ENCODE measurements at regions not wholly inside any gene's neighbourhood (a gene's known extent, or its start where the extent isn't known, plus 50 kb on each side); places are given as distances from the start of the nearest gene placed in this dataset.

DNA sequence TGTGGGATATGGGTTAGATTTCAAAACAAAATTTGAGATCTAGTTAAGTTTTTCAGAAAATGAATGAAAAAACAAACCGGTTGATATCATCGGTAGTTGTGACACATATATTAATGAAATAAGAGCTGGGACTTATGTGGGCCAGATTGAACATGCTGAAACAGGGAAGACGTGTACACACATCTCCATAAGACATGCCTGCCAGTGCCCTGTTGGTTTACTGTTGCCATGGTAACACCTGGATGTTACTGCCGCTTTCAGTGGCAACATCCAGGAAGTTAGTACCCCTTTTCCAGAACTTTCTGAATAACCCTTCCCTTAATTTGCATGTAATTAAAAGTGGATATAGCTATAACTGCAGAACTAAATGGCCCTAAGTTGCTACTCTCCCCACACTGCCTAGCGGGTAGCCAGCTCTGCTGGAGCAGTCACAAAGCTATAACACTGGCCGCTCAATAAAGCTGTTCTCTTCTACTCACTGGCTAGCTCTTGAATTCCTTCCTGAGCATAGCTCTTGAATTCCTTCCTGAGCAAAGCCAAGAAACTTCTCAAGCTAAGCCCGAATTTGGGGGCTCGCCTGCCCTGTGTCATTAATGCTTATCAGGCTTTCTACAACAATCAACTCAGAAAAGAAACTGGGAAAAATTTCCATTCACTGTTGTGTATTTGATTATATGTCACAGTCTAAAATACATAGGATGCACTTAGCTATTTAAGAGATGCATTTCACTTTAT, 776.3 kb upstream of the CDH7 start:
- DNase-seq (ENCODE audit: low spot score) = no peak
- TF ChIP-seq, protein P1, sequence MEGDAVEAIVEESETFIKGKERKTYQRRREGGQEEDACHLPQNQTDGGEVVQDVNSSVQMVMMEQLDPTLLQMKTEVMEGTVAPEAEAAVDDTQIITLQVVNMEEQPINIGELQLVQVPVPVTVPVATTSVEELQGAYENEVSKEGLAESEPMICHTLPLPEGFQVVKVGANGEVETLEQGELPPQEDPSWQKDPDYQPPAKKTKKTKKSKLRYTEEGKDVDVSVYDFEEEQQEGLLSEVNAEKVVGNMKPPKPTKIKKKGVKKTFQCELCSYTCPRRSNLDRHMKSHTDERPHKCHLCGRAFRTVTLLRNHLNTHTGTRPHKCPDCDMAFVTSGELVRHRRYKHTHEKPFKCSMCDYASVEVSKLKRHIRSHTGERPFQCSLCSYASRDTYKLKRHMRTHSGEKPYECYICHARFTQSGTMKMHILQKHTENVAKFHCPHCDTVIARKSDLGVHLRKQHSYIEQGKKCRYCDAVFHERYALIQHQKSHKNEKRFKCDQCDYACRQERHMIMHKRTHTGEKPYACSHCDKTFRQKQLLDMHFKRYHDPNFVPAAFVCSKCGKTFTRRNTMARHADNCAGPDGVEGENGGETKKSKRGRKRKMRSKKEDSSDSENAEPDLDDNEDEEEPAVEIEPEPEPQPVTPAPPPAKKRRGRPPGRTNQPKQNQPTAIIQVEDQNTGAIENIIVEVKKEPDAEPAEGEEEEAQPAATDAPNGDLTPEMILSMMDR (IDR thresholded peaks at IDR 0.05; ENCODE audit: extremely low read depth, missing control alignments) = no peak

DNA sequence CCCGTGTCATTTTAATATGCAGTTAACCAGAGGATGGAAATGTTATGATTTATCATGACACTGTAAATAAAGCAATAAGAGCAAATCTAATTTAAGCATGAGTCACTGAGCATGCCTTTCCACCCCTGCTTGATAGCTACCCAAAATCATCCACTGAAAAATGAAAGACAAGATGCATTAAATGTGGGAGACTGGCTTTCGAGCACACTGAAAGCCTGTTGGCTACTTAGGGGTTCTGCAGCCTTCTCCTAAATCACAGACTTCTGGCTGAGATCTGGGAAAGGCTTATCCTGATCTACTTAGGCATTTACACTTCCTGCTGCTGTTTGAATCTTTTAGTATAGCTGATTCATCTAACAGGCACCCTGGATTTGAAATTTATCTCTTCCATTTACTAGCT, 778.3 kb upstream of the CDH7 start:
- TF ChIP-seq, protein P1 (IDR thresholded peaks at IDR 0.05; ENCODE audit: extremely low read depth, missing control alignments) = no peak
- DNase-seq (ENCODE audit: low spot score) = no peak

DNA sequence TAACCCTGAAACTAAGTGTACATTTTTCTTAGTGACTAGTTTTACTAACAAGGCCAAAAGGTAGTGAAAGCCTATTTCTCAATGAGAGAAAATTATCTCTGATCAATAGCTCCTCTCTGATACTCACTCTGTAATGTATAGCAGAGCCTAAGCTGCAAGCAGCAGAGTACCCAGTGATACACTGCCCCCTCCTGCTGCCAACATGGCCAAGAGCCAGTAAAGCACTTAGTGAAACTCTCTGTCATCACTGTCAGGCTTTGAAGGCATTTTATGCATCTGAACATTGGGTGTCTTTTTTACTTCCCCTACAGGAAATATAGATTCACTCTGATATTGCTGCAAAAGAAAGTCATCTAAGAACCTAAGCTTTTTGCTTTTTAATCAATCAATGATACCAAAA, 784.1 kb upstream of the CDH7 start:
- TF ChIP-seq, protein P1 (IDR thresholded peaks at IDR 0.05; ENCODE audit: extremely low read depth, missing control alignments) = no peak
- no peak for DNase-seq (ENCODE audit: low spot score)

DNA sequence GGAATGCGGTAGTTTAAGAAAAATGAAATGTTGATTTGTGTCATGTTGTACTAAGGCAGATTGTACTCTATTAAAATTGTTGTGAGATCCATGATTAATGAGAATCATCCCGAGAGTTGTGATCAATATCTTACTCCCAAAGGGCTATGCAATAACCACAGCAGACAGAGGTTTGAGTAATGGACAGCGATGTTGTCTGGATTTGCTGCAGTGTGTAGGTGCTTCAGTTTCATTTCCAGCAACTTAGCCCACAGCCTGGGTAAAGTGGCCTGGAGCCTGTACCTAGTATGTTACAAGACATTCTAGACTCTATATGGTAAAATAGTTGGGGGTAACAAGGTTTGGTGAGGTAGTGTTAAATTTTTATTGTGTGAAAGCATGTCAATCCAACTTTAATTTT, 794.3 kb upstream of the CDH7 start:
- DNase-seq (ENCODE audit: low spot score) = no peak
- TF ChIP-seq, protein P1 (IDR thresholded peaks at IDR 0.05; ENCODE audit: extremely low read depth, missing control alignments) = no peak

DNA sequence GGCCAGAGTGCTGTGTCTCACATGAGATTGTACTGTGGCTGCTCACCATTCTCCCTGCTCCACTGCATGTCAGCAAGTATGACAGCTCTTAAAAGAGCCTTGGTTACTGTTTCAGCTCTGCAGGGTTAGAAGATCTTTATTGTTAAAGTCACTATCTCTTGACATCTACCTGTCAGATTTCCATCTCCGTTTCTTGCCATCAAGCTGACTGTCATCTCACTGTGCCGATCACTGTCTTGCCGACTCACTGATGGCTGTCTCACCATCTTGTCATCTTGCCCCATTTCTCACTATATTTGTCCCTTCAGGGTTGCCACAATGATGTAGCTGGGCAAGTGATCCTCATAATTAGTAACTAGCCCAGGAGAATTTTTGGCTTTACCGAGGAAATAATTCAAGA, 800.9 kb upstream of the CDH7 start:
- TF ChIP-seq, protein P1 (IDR thresholded peaks at IDR 0.05; ENCODE audit: extremely low read depth, missing control alignments) = no peak
- no peak for DNase-seq (ENCODE audit: low spot score)

DNA sequence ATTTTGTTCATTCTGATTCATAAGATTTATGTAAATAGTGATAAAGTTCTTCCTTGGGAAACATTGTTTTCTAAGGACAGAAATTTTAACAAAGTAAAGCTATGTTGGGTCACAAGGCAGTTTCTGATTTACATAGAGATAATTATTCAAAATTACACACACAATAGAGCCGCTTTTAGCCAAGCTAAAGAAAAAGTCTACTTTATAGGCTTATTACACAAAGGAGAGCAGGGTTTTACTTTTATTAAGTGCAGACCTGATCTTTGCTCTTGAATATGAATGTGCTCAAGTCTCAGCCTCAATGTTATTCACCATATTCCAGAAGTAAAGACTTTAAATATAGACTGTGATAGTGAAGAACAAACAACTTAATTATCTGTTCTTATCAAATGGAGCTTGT, 787.8 kb upstream of the LINC00305 start:
- DNase-seq (ENCODE audit: low spot score) = no peak
- TF ChIP-seq, protein P1 (IDR thresholded peaks at IDR 0.05; ENCODE audit: extremely low read depth, missing control alignments) = no peak

DNA sequence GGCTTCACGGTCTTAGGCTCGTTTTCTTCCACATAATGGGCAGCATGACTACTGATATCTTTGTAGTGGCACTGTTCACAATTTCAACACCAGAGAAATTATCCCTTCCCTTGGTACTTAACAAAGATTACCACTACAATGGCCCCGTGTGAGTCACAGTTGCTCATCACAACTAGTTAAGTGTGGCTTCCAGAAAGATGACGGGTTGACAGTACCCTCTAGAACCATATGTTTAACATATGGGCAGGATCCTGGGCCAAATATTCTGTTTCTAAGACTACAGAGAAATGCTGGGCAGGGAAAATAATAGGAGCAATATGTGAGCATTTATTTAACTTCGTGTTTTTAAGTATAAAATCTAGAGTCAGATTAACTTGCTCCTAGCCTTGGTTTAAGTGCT, 780.1 kb upstream of the LINC00305 start:
- DNase-seq (ENCODE audit: low spot score) = no peak
- TF ChIP-seq, protein P1 (IDR thresholded peaks at IDR 0.05; ENCODE audit: extremely low read depth, missing control alignments) = no peak

Measured in GM20000 (cell line).